ENCODE measurements at regions not wholly inside any gene's neighbourhood (a gene's known extent, or its start where the extent isn't known, plus 50 kb on each side); places are given as distances from the start of the nearest gene placed in this dataset.
A peak's percentile ranks its signal among the peaks of the same experiment; 100 is the strongest.

- Histone ChIP-seq H3K18ac (ENCODE audit: low read length) (no peak overlapping the region), H3K36me3 (ENCODE audit: control insufficient read depth in 1 of 2, insufficient read depth in 2 of 2, low read length in 2 of 2) (no peaks in the 10 kb centered on the region), H3K14ac (ENCODE audit: low read length) (peak overlapping the region; percentile 22), H4K8ac (ENCODE audit: low read depth, low read length) (no peak overlapping the region), H3K9ac (ENCODE audit: low read length) (no peak overlapping the region), H2BK12ac (ENCODE audit: low read length) (no peak overlapping the region), H3K9me3 (ENCODE audit: insufficient read depth, low read depth, low read length) (no peaks in the 10 kb centered on the region), H3K27ac (ENCODE audit: low read depth, low read length) (no peak overlapping the region), H2AFZ (ENCODE audit: insufficient read depth, low read length, poor library complexity) (no peak overlapping the region), H4K12ac (ENCODE audit: low read depth, low read length) (no peak overlapping the region), H3K4me3 (ENCODE audit: low read depth, low read length) (no peak overlapping the region), H2BK120ac (ENCODE audit: insufficient read depth, low read length, poor library complexity) (no peak overlapping the region), H2BK5ac (ENCODE audit: low read depth, low read length, poor library complexity) (no peak overlapping the region), H3K79me2 (ENCODE audit: control insufficient read depth, insufficient read depth, low read length, poor library complexity) (no peaks in the 10 kb centered on the region), H4K91ac (ENCODE audit: low read depth, low read length) (peak overlapping the region; percentile 0), H3K27me3 (ENCODE audit: insufficient read depth, low read length) (no peaks in the 10 kb centered on the region), H3K4me1 (ENCODE audit: control insufficient read depth in 1 of 2, insufficient read depth in 2 of 2, low read length in 2 of 2) (peaks cover 16 to 29% of the 10 kb centered on the region in 2 experiments), H3K79me1 (ENCODE audit: low read length) (peaks cover 2% of the 10 kb centered on the region), H3K4ac (ENCODE audit: low read depth, low read length) (no peak overlapping the region), H3K23ac (ENCODE audit: low read length) (no peak overlapping the region), H2AK5ac (ENCODE audit: low read length) (no peak overlapping the region), H3K4me2 (ENCODE audit: low read length) (no peak overlapping the region)
- no peak for DNase-seq
- no CpG with 5 or more reads among the region's 7 CpGs for WGBS (ENCODE audit: extremely low coverage, insufficient coverage, insufficient read length)
These were observed 194.1 kb upstream of the GLI2 start for GRCh38 chr2:120541553-120541932.

- peaks cover 18 to 32% of the 10 kb centered on the region in 2 experiments for H3K4me1 ChIP-seq (ENCODE audit: control insufficient read depth in 1 of 2, insufficient read depth in 2 of 2, low read length in 2 of 2)
- H3K14ac ChIP-seq (ENCODE audit: low read length), result no peak overlapping the region
- H2AFZ ChIP-seq (ENCODE audit: insufficient read depth, low read length, poor library complexity), result no peak overlapping the region
- H4K8ac ChIP-seq (ENCODE audit: low read depth, low read length), result no peak overlapping the region
- no peaks in the 10 kb centered on the region for H3K9me3 ChIP-seq (ENCODE audit: insufficient read depth, low read depth, low read length)
- no peak overlapping the region for H3K4ac ChIP-seq (ENCODE audit: low read depth, low read length)
- H2BK12ac ChIP-seq (ENCODE audit: low read length), result no peak overlapping the region
- H3K18ac ChIP-seq (ENCODE audit: low read length), result no peak overlapping the region
- no CpG with 5 or more reads among the region's 7 CpGs for WGBS (ENCODE audit: extremely low coverage, insufficient coverage, insufficient read length)
- H3K27me3 ChIP-seq (ENCODE audit: insufficient read depth, low read length), result no peaks in the 10 kb centered on the region
- no peaks in the 10 kb centered on the region for H3K79me2 ChIP-seq (ENCODE audit: control insufficient read depth, insufficient read depth, low read length, poor library complexity)
- no peak overlapping the region for H3K23ac ChIP-seq (ENCODE audit: low read length)
- H3K9ac ChIP-seq (ENCODE audit: low read length), result no peak overlapping the region
- H3K36me3 ChIP-seq (ENCODE audit: control insufficient read depth in 1 of 2, insufficient read depth in 2 of 2, low read length in 2 of 2), result no peaks in the 10 kb centered on the region
- H2BK5ac ChIP-seq (ENCODE audit: low read depth, low read length, poor library complexity), result no peak overlapping the region
- H4K91ac ChIP-seq (ENCODE audit: low read depth, low read length), result no peak overlapping the region
- no peak overlapping the region for H4K12ac ChIP-seq (ENCODE audit: low read depth, low read length)
- no peak overlapping the region for H2BK120ac ChIP-seq (ENCODE audit: insufficient read depth, low read length, poor library complexity)
- peaks cover 2% of the 10 kb centered on the region for H3K79me1 ChIP-seq (ENCODE audit: low read length)
- no peak overlapping the region for H3K27ac ChIP-seq (ENCODE audit: low read depth, low read length)
- no peak overlapping the region for H3K4me2 ChIP-seq (ENCODE audit: low read length)
- H2AK5ac ChIP-seq (ENCODE audit: low read length), result no peak overlapping the region
- DNase-seq, result no peak
- H3K4me3 ChIP-seq (ENCODE audit: low read depth, low read length), result no peak overlapping the region
These were observed 193.5 kb upstream of the GLI2 start for GRCh38 chr2:120541972-120542670.

- Histone ChIP-seq H3K23ac (ENCODE audit: low read length) (no peak overlapping the region), H3K79me1 (ENCODE audit: low read length) (peaks cover 2% of the 10 kb centered on the region), H3K4ac (ENCODE audit: low read depth, low read length) (no peak overlapping the region), H2BK5ac (ENCODE audit: low read depth, low read length, poor library complexity) (no peak overlapping the region), H3K4me1 (ENCODE audit: control insufficient read depth in 1 of 2, insufficient read depth in 2 of 2, low read length in 2 of 2) (peaks cover 18 to 32% of the 10 kb centered on the region in 2 experiments), H3K27ac (ENCODE audit: low read depth, low read length) (no peak overlapping the region), H3K4me3 (ENCODE audit: low read depth, low read length) (no peak overlapping the region), H3K36me3 (ENCODE audit: control insufficient read depth in 1 of 2, insufficient read depth in 2 of 2, low read length in 2 of 2) (no peaks in the 10 kb centered on the region), H2AFZ (ENCODE audit: insufficient read depth, low read length, poor library complexity) (no peak overlapping the region), H3K9ac (ENCODE audit: low read length) (no peak overlapping the region), H3K27me3 (ENCODE audit: insufficient read depth, low read length) (no peaks in the 10 kb centered on the region), H4K8ac (ENCODE audit: low read depth, low read length) (no peak overlapping the region), H3K79me2 (ENCODE audit: control insufficient read depth, insufficient read depth, low read length, poor library complexity) (no peaks in the 10 kb centered on the region), H2BK12ac (ENCODE audit: low read length) (no peak overlapping the region), H3K18ac (ENCODE audit: low read length) (no peak overlapping the region), H4K12ac (ENCODE audit: low read depth, low read length) (no peak overlapping the region), H2AK5ac (ENCODE audit: low read length) (no peak overlapping the region), H2BK120ac (ENCODE audit: insufficient read depth, low read length, poor library complexity) (no peak overlapping the region), H3K9me3 (ENCODE audit: insufficient read depth, low read depth, low read length) (no peaks in the 10 kb centered on the region), H4K91ac (ENCODE audit: low read depth, low read length) (no peak overlapping the region), H3K14ac (ENCODE audit: low read length) (no peak overlapping the region), H3K4me2 (ENCODE audit: low read length) (no peak overlapping the region)
- WGBS (ENCODE audit: extremely low coverage, insufficient coverage, insufficient read length), result no CpG with 5 or more reads among the region's 13 CpGs
- DNase-seq, result no peak
These were observed 192.6 kb upstream of the GLI2 start for GRCh38 chr2:120542911-120543527.

GRCh38 chr2:120543899-120544298 is 191.8 kb upstream of the GLI2 start:
- Histone ChIP-seq H2AFZ (ENCODE audit: insufficient read depth, low read length, poor library complexity) (no peak overlapping the region), H4K91ac (ENCODE audit: low read depth, low read length) (no peak overlapping the region), H3K14ac (ENCODE audit: low read length) (no peak overlapping the region), H4K8ac (ENCODE audit: low read depth, low read length) (no peak overlapping the region), H3K9me3 (ENCODE audit: insufficient read depth, low read depth, low read length) (no peaks in the 10 kb centered on the region), H3K9ac (ENCODE audit: low read length) (no peak overlapping the region), H4K12ac (ENCODE audit: low read depth, low read length) (no peak overlapping the region), H2BK5ac (ENCODE audit: low read depth, low read length, poor library complexity) (no peak overlapping the region), H3K27me3 (ENCODE audit: insufficient read depth, low read length) (no peaks in the 10 kb centered on the region), H2BK120ac (ENCODE audit: insufficient read depth, low read length, poor library complexity) (no peak overlapping the region), H2AK5ac (ENCODE audit: low read length) (no peak overlapping the region), H3K4me3 (ENCODE audit: low read depth, low read length) (no peak overlapping the region), H3K4me1 (ENCODE audit: control insufficient read depth in 1 of 2, insufficient read depth in 2 of 2, low read length in 2 of 2) (peaks cover 18 to 28% of the 10 kb centered on the region in 2 experiments), H3K4ac (ENCODE audit: low read depth, low read length) (no peak overlapping the region), H3K23ac (ENCODE audit: low read length) (no peak overlapping the region), H3K79me1 (ENCODE audit: low read length) (peaks cover 2% of the 10 kb centered on the region), H2BK12ac (ENCODE audit: low read length) (no peak overlapping the region), H3K36me3 (ENCODE audit: control insufficient read depth in 1 of 2, insufficient read depth in 2 of 2, low read length in 2 of 2) (no peaks in the 10 kb centered on the region), H3K4me2 (ENCODE audit: low read length) (no peak overlapping the region), H3K79me2 (ENCODE audit: control insufficient read depth, insufficient read depth, low read length, poor library complexity) (no peaks in the 10 kb centered on the region), H3K18ac (ENCODE audit: low read length) (no peak overlapping the region), H3K27ac (ENCODE audit: low read depth, low read length) (no peak overlapping the region)
- DNase-seq, result no peak
- no CpG with 5 or more reads among the region's 16 CpGs for WGBS (ENCODE audit: extremely low coverage, insufficient coverage, insufficient read length)

Data from trophoblast cell (in vitro differentiated cells and primary cell).